ENCODE measurements at regions not wholly inside any gene's neighbourhood (a gene's known extent, or its start where the extent isn't known, plus 50 kb on each side); places are given as distances from the start of the nearest gene placed in this dataset.
"Not testable (repeated sequence)": the region's sequence is repeated elsewhere in the genome, so short reads cannot be mapped to it uniquely, and the experiment has no call there.

- ATAC-seq (no peak), FAIRE-seq (no peak), DNase-seq (ENCODE audit: low spot score) (no peak)
- POLR2A ChIA-PET, result no interaction called here
- no peak overlapping the region for H3K4me3 ChIP-seq (replicated peaks in 1 of 3; ENCODE audit: insufficient read depth in 1 of 3, low read depth in 2 of 3, low read length in 3 of 3)
- H3K9me3 ChIP-seq (ENCODE audit: low read length), result no peaks in the 10 kb centered on the region
- no peaks in the 10 kb centered on the region for H3K27me3 ChIP-seq (ENCODE audit: control insufficient read depth in 1 of 2, insufficient read depth in 2 of 2, low read length in 2 of 2)
- no peaks in the 10 kb centered on the region for H3K4me1 ChIP-seq (ENCODE audit: insufficient read depth, low read length)
- CTCF ChIA-PET (ENCODE audit: low intra/inter-chr PET ratio, low total read pairs), result no interaction called here
- no peak overlapping the region for H3K27ac ChIP-seq (ENCODE audit: extremely low read length, insufficient read depth, low read length)
- TF ChIP-seq ZBTB7A (CRISPR knock-in tag; IDR thresholded peaks at IDR 0.05) (no peak), ZNF777 (CRISPR knock-in tag; IDR thresholded peaks at IDR 0.05) (no peak), ZNF564 (CRISPR knock-in tag; IDR thresholded peaks at IDR 0.05) (no peak), NFE2L1 (CRISPR knock-in tag; IDR thresholded peaks at IDR 0.05; ENCODE audit: borderline replicate concordance) (no peak), RXRB (CRISPR knock-in tag; IDR thresholded peaks at IDR 0.05; ENCODE audit: borderline replicate concordance) (no peak), MIXL1 (CRISPR knock-in tag; IDR thresholded peaks at IDR 0.05) (no peak), CHD4 (IDR thresholded peaks at IDR 0.05; ENCODE audit: borderline replicate concordance, low read length) (no peak), IRX3 (CRISPR knock-in tag; IDR thresholded peaks at IDR 0.05; ENCODE audit: borderline replicate concordance, low read depth) (no peak), RFX1 (IDR thresholded peaks at IDR 0.05) (no peak), POLR2AphosphoS5 (IDR thresholded peaks at IDR 0.05; ENCODE audit: low read depth, low read length) (no peak), TFE3 (CRISPR knock-in tag; IDR thresholded peaks at IDR 0.05) (no peak), MBD4 (IDR thresholded peaks at IDR 0.05; ENCODE audit: borderline replicate concordance, low read length) (no peak), TBX3 (IDR thresholded peaks at IDR 0.05; ENCODE audit: borderline replicate concordance) (no peak), NCOA1 (CRISPR knock-in tag; IDR thresholded peaks at IDR 0.05) (no peak)
- intact Hi-C loops (cut with micrococcal nuclease; ENCODE audit: unreplicated experiment), result no loop called here
- no TSS peak for BruUV-seq (replicated peaks)
- H3K9ac ChIP-seq (ENCODE audit: insufficient read depth, low read depth, low read length), result no peak overlapping the region
- in situ Hi-C loops (cut with HindIII; ENCODE audit: extremely low pct_ligation_motif_present, low pct_unique_long_range_greater_than_20kb), result no loop called here
- no peak overlapping the region for H3K4me2 ChIP-seq (ENCODE audit: low read depth, low read length)
- no peaks in the 10 kb centered on the region for H4K20me1 ChIP-seq (ENCODE audit: insufficient read depth, low read length)
- no peaks in the 10 kb centered on the region for H3K36me3 ChIP-seq (replicated peaks in 1 of 2; ENCODE audit: control insufficient read depth in 1 of 2, insufficient read depth in 2 of 2, low read length in 2 of 2)
- no peak overlapping the region for H2AFZ ChIP-seq (ENCODE audit: low read length)
- no peaks in the 10 kb centered on the region for H3K79me2 ChIP-seq (ENCODE audit: insufficient read depth, low read length)
These were observed 257.0 kb upstream of the AGTR2 start for GRCh38 chrX:115913575-115913974.

GRCh38 chrX:115915625-115916024 lies 254.9 kb upstream of the AGTR2 start:
- H4K20me1 ChIP-seq (ENCODE audit: insufficient read depth, low read length); H2AFZ ChIP-seq (ENCODE audit: low read length); FAIRE-seq; H3K4me1 ChIP-seq (ENCODE audit: insufficient read depth, low read length); H3K9ac ChIP-seq (ENCODE audit: insufficient read depth, low read depth, low read length); H3K79me2 ChIP-seq (ENCODE audit: insufficient read depth, low read length); BruUV-seq (replicated peaks); in situ Hi-C loops (cut with HindIII; ENCODE audit: extremely low pct_ligation_motif_present, low pct_unique_long_range_greater_than_20kb); H3K4me3 ChIP-seq (replicated peaks in 1 of 3; ENCODE audit: insufficient read depth in 1 of 3, low read depth in 2 of 3, low read length in 3 of 3); H3K27me3 ChIP-seq (ENCODE audit: control insufficient read depth in 1 of 2, insufficient read depth in 2 of 2, low read length in 2 of 2); H3K4me2 ChIP-seq (ENCODE audit: low read depth, low read length); H3K27ac ChIP-seq (ENCODE audit: extremely low read length, insufficient read depth, low read length); ATAC-seq; H3K36me3 ChIP-seq (replicated peaks in 1 of 2; ENCODE audit: control insufficient read depth in 1 of 2, insufficient read depth in 2 of 2, low read length in 2 of 2); POLR2A ChIA-PET; H3K9me3 ChIP-seq (ENCODE audit: low read length); CTCF ChIA-PET (ENCODE audit: low intra/inter-chr PET ratio, low total read pairs); DNase-seq (ENCODE audit: low spot score); intact Hi-C loops (cut with micrococcal nuclease; ENCODE audit: unreplicated experiment): not testable (repeated sequence)
- WGBS (ENCODE audit: low lambda C conversion rate), result 4% methylated on average over 3 of the region's 3 CpGs
